Sigmoid colon (tissue), 6 donors: ENCODE measurements at regions not wholly inside any gene's neighbourhood (a gene's known extent, or its start where the extent isn't known, plus 50 kb on each side); places are given as distances from the start of the nearest gene placed in this dataset.

ENCODE experiments used
- DNase-seq: peaks from one replicate; pipeline ENCODE4 v3.0.0-alpha.2; 2019
- H3K27ac ChIP-seq, 4 donors: fragments of 200-600 bp; sonication (generic); one replicate each; pipeline ENCODE4 v1.5.1; 2016 to 2019; ENCODE audit warnings: mild to moderate bottlenecking in 1 of 4
- H3K27me3 ChIP-seq, 3 donors: fragments of 200-600 bp; sonication (generic); one replicate each; pipeline ENCODE4 v1.5.1; 2019; ENCODE audit warnings: mild to moderate bottlenecking in 1 of 3
- H3K36me3 ChIP-seq, 4 donors: fragments of 200-600 bp; sonication (generic); one replicate each; pipeline ENCODE4 v1.5.1; 2016 to 2019
- H3K4me1 ChIP-seq, 4 donors: fragments of 200-600 bp; sonication (generic); one replicate each; pipeline ENCODE4 v1.5.1; 2017 to 2019
- H3K4me3 ChIP-seq, 4 donors: fragments of 200-600 bp; sonication (generic); one replicate each; pipeline ENCODE4 v1.5.1; 2017 to 2019; ENCODE audit warnings: mild to moderate bottlenecking in 2 of 4, moderate library complexity in 1 of 4
- H3K9me3 ChIP-seq, 4 donors: fragments of 200-600 bp in 3 of 4; sonication (generic) in 3 of 4; one replicate each; pipeline versions ENCODE4 v1.5.1 to v1.6.1; 2013 to 2019
- CTCF ChIP-seq, 4 experiments: fragments of 450-650 bp in 3 of 4; fragments of 200-600 bp in 1 of 4; IDR thresholded peaks; one replicate each; pipeline ENCODE4 v1.5.1; 2016 to 2019; ENCODE audit warnings: antibody characterized with exemption in 4 of 4, mild to moderate bottlenecking in 3 of 4, moderate library complexity in 2 of 4
- EP300 ChIP-seq, 4 donors: sonication (generic); formaldehyde crosslinking; IDR thresholded peaks; one replicate each; pipeline ENCODE4 v1.6.1; 2017; ENCODE audit warnings: antibody characterized with exemption in 4 of 4
- POLR2A ChIP-seq, 2 donors: fragments of 450-650 bp; IDR thresholded peaks; one replicate each; pipeline ENCODE4 v1.6.1; 2016; ENCODE audit warnings: antibody characterized with exemption in 2 of 2, mild to moderate bottlenecking in 2 of 2, moderate library complexity in 2 of 2
- POLR2AphosphoS5 ChIP-seq, 4 donors: sonication (generic); formaldehyde crosslinking; IDR thresholded peaks; one replicate each; pipeline ENCODE4 v1.6.1; 2017; ENCODE audit warnings: antibody characterized with exemption in 4 of 4
- WGBS, 2 donors: extraction: QIAGEN DNeasy Blood & Tissue Kit; methylation state at CpG; one replicate each; pipeline ENCODE4 v1.1.7; 2013; 5-methylcytosine and 5-hydroxymethylcytosine counted together
- intact Hi-C: fragments of 100-400 bp; cut with DNase I; formaldehyde crosslinking; loops from one replicate; pipeline ENCODE4 v1.15.1; 2023
- donor health status: healthy with polysubstance abuse.
- donor health status: healthy.

GRCh38 chr10:83917537-83918506 lies 221.5 kb upstream of the GHITM start:
- 37 to 57% methylated on average over 17 of the region's 17 CpGs for WGBS, 2 donors
- intact Hi-C loops, result no loop called here
- Histone ChIP-seq H3K4me1 (peaks cover 0 to 6% (median 0%) of the 10 kb centered on the region in 4 donors), H3K36me3 (no peaks in the 10 kb centered on the region), H3K4me3 (no peak overlapping the region), H3K27ac (no peak overlapping the region), H3K27me3 (no peaks in the 10 kb centered on the region), H3K9me3 (no peaks in the 10 kb centered on the region)
- peak; percentile 72 for DNase-seq
- TF ChIP-seq EP300 (IDR thresholded peaks at IDR 0.05) (no peak), POLR2AphosphoS5 (IDR thresholded peaks at IDR 0.05) (no peak), CTCF (IDR thresholded peaks at IDR 0.05) (no peak), POLR2A (IDR thresholded peaks at IDR 0.05) (no peak)

GRCh38 chr10:83919187-83919586 lies 220.1 kb upstream of the GHITM start:
- no peak overlapping the region for H3K27ac ChIP-seq
- peaks cover 0 to 5% (median 0%) of the 10 kb centered on the region in 3 donors for H3K27me3 ChIP-seq
- H3K36me3 ChIP-seq, result no peaks in the 10 kb centered on the region
- no peak for DNase-seq
- H3K9me3 ChIP-seq, result no peaks in the 10 kb centered on the region
- WGBS, 2 donors, result 91 to 94% methylated on average over 2 of the region's 2 CpGs
- TF ChIP-seq CTCF (IDR thresholded peaks at IDR 0.05) (no peak), EP300 (IDR thresholded peaks at IDR 0.05) (no peak), POLR2A (IDR thresholded peaks at IDR 0.05) (no peak), POLR2AphosphoS5 (IDR thresholded peaks at IDR 0.05) (no peak)
- H3K4me1 ChIP-seq, result peaks cover 0 to 6% (median 0%) of the 10 kb centered on the region in 4 donors
- no peak overlapping the region for H3K4me3 ChIP-seq
- intact Hi-C loops, result no loop called here

- Histone ChIP-seq H3K27ac (no peak overlapping the region), H3K4me1 (peaks cover 0 to 5% (median 0%) of the 10 kb centered on the region in 4 donors), H3K9me3 (no peaks in the 10 kb centered on the region), H3K27me3 (peaks cover 0 to 8% (median 0%) of the 10 kb centered on the region in 3 donors), H3K36me3 (no peaks in the 10 kb centered on the region), H3K4me3 (no peak overlapping the region)
- TF ChIP-seq POLR2AphosphoS5 (IDR thresholded peaks at IDR 0.05) (no peak), CTCF (IDR thresholded peaks at IDR 0.05) (no peak), EP300 (IDR thresholded peaks at IDR 0.05) (no peak), POLR2A (IDR thresholded peaks at IDR 0.05) (no peak)
- DNase-seq, result no peak
- intact Hi-C loops, result no loop called here
- 88% methylated on average over 3 of the region's 3 CpGs for WGBS, 2 donors
Observed at GRCh38 chr10:83921984-83922860, 217.1 kb upstream of the GHITM start.

GRCh38 chr10:83925133-83925532 lies 214.2 kb upstream of the GHITM start:
- no peak overlapping the region for H3K27ac ChIP-seq
- H3K36me3 ChIP-seq, result no peaks in the 10 kb centered on the region
- no peak for DNase-seq
- no peak overlapping the region for H3K4me3 ChIP-seq
- peaks cover 0 to 8% (median 0%) of the 10 kb centered on the region in 3 donors for H3K27me3 ChIP-seq
- no peak for TF ChIP-seq POLR2AphosphoS5 (IDR thresholded peaks at IDR 0.05)
- H3K9me3 ChIP-seq, result no peaks in the 10 kb centered on the region
- intact Hi-C loops, result no loop called here
- no peaks in the 10 kb centered on the region for H3K4me1 ChIP-seq
- 42 to 58% methylated on average over 5 of the region's 5 CpGs for WGBS, 2 donors

GRCh38 chr10:83926606-83927005 lies 212.7 kb upstream of the GHITM start:
- intact Hi-C loops, result no loop called here
- WGBS, 2 donors, result 83 to 86% methylated on average over 2 of the region's 2 CpGs
- no peak overlapping the region for H3K4me3 ChIP-seq
- peaks cover 0 to 8% (median 0%) of the 10 kb centered on the region in 3 donors for H3K27me3 ChIP-seq
- TF ChIP-seq EP300 (IDR thresholded peaks at IDR 0.05) (no peak), POLR2AphosphoS5 (IDR thresholded peaks at IDR 0.05) (no peak), POLR2A (IDR thresholded peaks at IDR 0.05) (no peak), CTCF (IDR thresholded peaks at IDR 0.05) (no peak)
- no peaks in the 10 kb centered on the region for H3K36me3 ChIP-seq
- no peak for DNase-seq
- H3K9me3 ChIP-seq, result no peaks in the 10 kb centered on the region
- H3K4me1 ChIP-seq, result no peaks in the 10 kb centered on the region
- H3K27ac ChIP-seq, result no peak overlapping the region
